H9 (cell line): ENCODE measurements at regions not wholly inside any gene's neighbourhood (a gene's known extent, or its start where the extent isn't known, plus 50 kb on each side); places are given as distances from the start of the nearest gene placed in this dataset.

Source experiments
- DNase-seq: peaks from one replicate; pipeline ENCODE4 v3.0.0-alpha.2; 2017
- H2AFZ ChIP-seq: one replicate; pipeline ENCODE4 v1.6.1; 2013; ENCODE audit warnings: mild to moderate bottlenecking, low read length, control low read depth, moderate library complexity
- H2AK5ac ChIP-seq: 2 replicates; pipeline ENCODE4 v1.6.1; 2013; ENCODE audit warnings: low read length, control low read depth, mixed read lengths; ENCODE audit not compliant: insufficient read length
- H2BK120ac ChIP-seq: one replicate; pipeline ENCODE4 v1.6.1; 2013; ENCODE audit warnings: low read depth, mild to moderate bottlenecking, low read length, control low read depth, inconsistent platforms; ENCODE audit not compliant: poor library complexity, severe bottlenecking
- H2BK12ac ChIP-seq: 2 replicates; pipeline ENCODE4 v1.6.1; 2013; ENCODE audit warnings: low read length, control low read depth, mixed read lengths, low read depth; ENCODE audit not compliant: insufficient read length
- H2BK15ac ChIP-seq: 2 replicates; pipeline ENCODE4 v1.6.1; 2013; ENCODE audit warnings: low read depth, low read length, control low read depth
- H2BK20ac ChIP-seq: one replicate; pipeline ENCODE4 v1.6.1; 2013; ENCODE audit warnings: low read depth, mild to moderate bottlenecking, low read length, control low read depth, inconsistent platforms; ENCODE audit not compliant: poor library complexity, severe bottlenecking
- H2BK5ac ChIP-seq: 2 replicates; pipeline ENCODE4 v1.6.1; 2013; ENCODE audit warnings: low read length, control low read depth, mixed read lengths; ENCODE audit not compliant: insufficient read length
- H3K14ac ChIP-seq: 2 replicates; pipeline ENCODE4 v1.6.1; 2013; ENCODE audit warnings: low read length, control low read depth; ENCODE audit not compliant: insufficient read depth
- H3K18ac ChIP-seq: 2 replicates; pipeline ENCODE4 v1.6.1; 2013; ENCODE audit warnings: low read depth, mild to moderate bottlenecking, mixed read lengths, low read length, control low read depth; ENCODE audit not compliant: insufficient read length
- H3K23ac ChIP-seq: 2 replicates; pipeline ENCODE4 v1.6.1; 2013; ENCODE audit warnings: low read length, control low read depth, mixed read lengths, low read depth; ENCODE audit not compliant: insufficient read length
- H3K23me2 ChIP-seq: 2 replicates; pipeline ENCODE4 v1.6.1; 2013; ENCODE audit warnings: low read depth, mild to moderate bottlenecking, mixed read lengths, low read length, control low read depth; ENCODE audit not compliant: insufficient read length, poor library complexity, severe bottlenecking
- H3K27ac ChIP-seq: 2 replicates; pipeline ENCODE4 v1.5.1; 2013; ENCODE audit warnings: low read length, control low read depth, mixed read lengths, low read depth; ENCODE audit not compliant: insufficient read length
- H3K27me3 ChIP-seq: 2 replicates; pipeline ENCODE4 v1.6.1; 2013; ENCODE audit warnings: low read length, control low read depth, inconsistent platforms; ENCODE audit not compliant: insufficient read depth
- H3K4ac ChIP-seq: 2 replicates; pipeline ENCODE4 v1.6.1; 2013; ENCODE audit warnings: low read depth, mild to moderate bottlenecking, control low read depth, inconsistent platforms, low read length, moderate library complexity
- H3K4me1 ChIP-seq: 2 replicates; pipeline ENCODE4 v1.6.1; 2013; ENCODE audit warnings: low read length, control low read depth, inconsistent platforms; ENCODE audit not compliant: insufficient read depth
- H3K4me2 ChIP-seq: 2 replicates; pipeline ENCODE4 v1.6.1; 2013; ENCODE audit warnings: low read length, control low read depth, mixed read lengths; ENCODE audit not compliant: insufficient read length, insufficient read depth
- H3K56ac ChIP-seq: 2 replicates; pipeline ENCODE4 v1.6.1; 2013; ENCODE audit warnings: low read depth, mild to moderate bottlenecking, mixed read lengths, low read length, control low read depth; ENCODE audit not compliant: insufficient read length
- H3K79me1 ChIP-seq: 2 replicates; pipeline ENCODE4 v1.6.1; 2013; ENCODE audit warnings: low read depth, mild to moderate bottlenecking, moderate library complexity, low read length, control low read depth, inconsistent platforms; ENCODE audit not compliant: insufficient read depth, poor library complexity, severe bottlenecking
- H3K79me2 ChIP-seq: 2 replicates; pipeline ENCODE4 v1.6.1; 2013; ENCODE audit warnings: low read length, control low read depth, inconsistent platforms; ENCODE audit not compliant: insufficient read depth
- H3K9ac ChIP-seq: 2 replicates; pipeline ENCODE4 v1.6.1; 2013; ENCODE audit warnings: low read length, control low read depth, mixed read lengths; ENCODE audit not compliant: insufficient read length; ENCODE audit errors: extremely low read depth
- H3K9me3 ChIP-seq: one replicate; pipeline ENCODE4 v1.6.1; 2013; ENCODE audit warnings: low read depth, low read length, inconsistent platforms; ENCODE audit not compliant: control insufficient read depth
- H3T11ph ChIP-seq: one replicate; pipeline ENCODE4 v1.6.1; 2013; ENCODE audit warnings: mild to moderate bottlenecking, low read length, control low read depth, inconsistent platforms
- H4K20me1 ChIP-seq: one replicate; pipeline ENCODE4 v1.6.1; 2013; ENCODE audit not compliant: control insufficient read depth, insufficient read length, insufficient read depth
- H4K5ac ChIP-seq: 2 replicates; pipeline ENCODE4 v1.6.1; 2013; ENCODE audit warnings: low read depth, mild to moderate bottlenecking, mixed read lengths, low read length, control low read depth; ENCODE audit not compliant: insufficient read length
- H4K8ac ChIP-seq: replicated peaks from 2 replicates; pipeline ENCODE4 v1.6.1; 2013; ENCODE audit warnings: low read length, control low read depth, mixed read lengths, low read depth; ENCODE audit not compliant: insufficient read length
- H4K91ac ChIP-seq: 2 replicates; pipeline ENCODE4 v1.6.1; 2013; ENCODE audit warnings: low read depth, mild to moderate bottlenecking, moderate library complexity, mixed read lengths, low read length, control low read depth; ENCODE audit not compliant: insufficient read length
- H3K27ac Mint-ChIP-seq, 3 experiments: 2 replicates in 2 of 3; 3 replicates in 1 of 3; pipeline ENCODE4 v1.8.0; 2020 to 2021; ENCODE audit warnings: mixed read lengths in 3 of 3, mild to moderate bottlenecking in 1 of 3, moderate library complexity in 1 of 3
- H3K27me3 Mint-ChIP-seq: 2 replicates; pipeline ENCODE4 v1.8.0; 2021; ENCODE audit warnings: low read depth, mild to moderate bottlenecking, moderate library complexity, mixed read lengths
- H3K36me3 Mint-ChIP-seq, 3 experiments: 2 replicates in 2 of 3; 3 replicates in 1 of 3; pipeline ENCODE4 v1.8.0; 2020 to 2021; ENCODE audit warnings: low read depth in 3 of 3, mixed read lengths in 3 of 3; ENCODE audit not compliant: insufficient read depth in 1 of 3
- H3K4me1 Mint-ChIP-seq, 2 experiments: 2 replicates each; pipeline ENCODE4 v1.8.0; 2020; ENCODE audit warnings: mixed read lengths in 2 of 2
- H3K4me3 Mint-ChIP-seq, 2 experiments: 2 replicates in 1 of 2; 3 replicates in 1 of 2; pipeline ENCODE4 v1.8.0; 2020 to 2021; ENCODE audit warnings: mild to moderate bottlenecking in 2 of 2, mixed read lengths in 2 of 2, moderate library complexity in 1 of 2
- H3K9me3 Mint-ChIP-seq, 2 experiments: 2 replicates in 1 of 2; 3 replicates in 1 of 2; pipeline ENCODE4 v1.8.0; 2020; ENCODE audit warnings: mild to moderate bottlenecking in 2 of 2, mixed read lengths in 2 of 2, moderate library complexity in 1 of 2
- CTCF ChIP-seq: fragments of 200-600 bp; sonication (generic); conservative IDR thresholded peaks from 3 replicates; pipeline ENCODE4 v1.8.0; 2021; ENCODE audit warnings: antibody characterized with exemption, mild to moderate bottlenecking
- WGBS: extraction: QIAGEN DNeasy Blood & Tissue Kit; methylation state at CpG from one replicate; pipeline ENCODE4 v1.1.7; 2013; ENCODE audit warnings: missing lambda C conversion rate, low lambda C conversion rate, mixed read lengths; ENCODE audit not compliant: insufficient read length; ENCODE audit errors: extremely low coverage; 5-methylcytosine and 5-hydroxymethylcytosine counted together

- no peak overlapping the region for H2BK120ac ChIP-seq
- Mint-ChIP-seq H3K4me3 (no peak overlapping the region), H3K36me3 (no peaks in the 10 kb centered on the region; a peak in 1 of 7 replicates), H3K4me1 (no peaks in the 10 kb centered on the region), H3K9me3 (no peaks in the 10 kb centered on the region), H3K27me3 (no peaks in the 10 kb centered on the region), H3K27ac (no peak overlapping the region)
- no peaks in the 10 kb centered on the region for H3K27me3 ChIP-seq
- H3K79me2 ChIP-seq, result no peaks in the 10 kb centered on the region
- no peak overlapping the region for H3K23ac ChIP-seq
- H3K23me2 ChIP-seq, result no peaks in the 10 kb centered on the region
- H3K4me2 ChIP-seq, result no peak overlapping the region
- no peaks in the 10 kb centered on the region for H3K9me3 ChIP-seq
- no peak for TF ChIP-seq CTCF
- no peak overlapping the region for H2BK15ac ChIP-seq
- no peak overlapping the region for H2BK5ac ChIP-seq
- H4K8ac ChIP-seq, result no peak overlapping the region
- H3K56ac ChIP-seq, result no peak overlapping the region
- H3T11ph ChIP-seq, result no peak overlapping the region
- H4K20me1 ChIP-seq, result no peaks in the 10 kb centered on the region
- no peak overlapping the region for H3K9ac ChIP-seq
- no peak overlapping the region for H3K4ac ChIP-seq
- H3K14ac ChIP-seq, result no peak overlapping the region
- no peak overlapping the region for H3K18ac ChIP-seq
- no peak for DNase-seq
- no peak overlapping the region for H3K27ac ChIP-seq
- H2AK5ac ChIP-seq, result no peak overlapping the region
- H4K5ac ChIP-seq, result no peak overlapping the region
- no CpG with 5 or more reads among the region's 4 CpGs for WGBS
- no peak overlapping the region for H2BK20ac ChIP-seq
- H2AFZ ChIP-seq, result no peak overlapping the region
- no peak overlapping the region for H4K91ac ChIP-seq
- H3K79me1 ChIP-seq, result no peaks in the 10 kb centered on the region
- no peaks in the 10 kb centered on the region for H3K4me1 ChIP-seq
- H2BK12ac ChIP-seq, result no peak overlapping the region
Measured at GRCh38 chr2:187934692-187935091, 357.0 kb upstream of the GULP1 start.
